GM23338 (cell line): ENCODE measurements at regions not wholly inside any gene's neighbourhood (a gene's known extent, or its start where the extent isn't known, plus 50 kb on each side); places are given as distances from the start of the nearest gene placed in this dataset.
"Not testable (repeated sequence)": the region's sequence is repeated elsewhere in the genome, so short reads cannot be mapped to it uniquely, and the experiment has no call there.

Source experiments
- CTCF ChIP-seq, 2 experiments: fragments of 200-600 bp in 1 of 2; sonication (generic) in 1 of 2; conservative IDR thresholded peaks; 2 replicates each; pipeline versions ENCODE4 v1.5.1 to v1.6.1; 2016 to 2017; ENCODE audit warnings: antibody characterized with exemption in 2 of 2, low read depth in 2 of 2, mild to moderate bottlenecking in 2 of 2, moderate library complexity in 1 of 2
- EZH2 ChIP-seq: fragments of 200-600 bp; sonication (generic); IDR thresholded peaks from one replicate; pipeline ENCODE4 v1.8.0; 2017; ENCODE audit warnings: antibody characterized with exemption, mild to moderate bottlenecking, low read depth; ENCODE audit not compliant: unreplicated experiment
- EZH2phosphoT487 ChIP-seq: fragments of 200-600 bp; sonication (generic); IDR thresholded peaks from one replicate; pipeline ENCODE4 v1.8.1; 2018; ENCODE audit warnings: antibody characterized with exemption; ENCODE audit not compliant: unreplicated experiment
- JUNB ChIP-seq: IDR thresholded peaks from one replicate; pipeline ENCODE4 v1.6.1; 2016; ENCODE audit warnings: antibody characterized with exemption; ENCODE audit not compliant: unreplicated experiment
- NANOG ChIP-seq: IDR thresholded peaks from 2 replicates; pipeline ENCODE4 v1.6.1; 2016; ENCODE audit warnings: antibody characterized with exemption, borderline replicate concordance
- POLR2AphosphoS5 ChIP-seq: IDR thresholded peaks from 2 replicates; pipeline ENCODE4 v1.6.1; 2016; ENCODE audit warnings: antibody characterized with exemption, low read depth
- ZNF114 ChIP-seq: fragments of 250-450 bp; sonication (Bioruptor Pico); IDR thresholded peaks from 2 replicates; pipeline ENCODE4 v1.5.0; 2020; ENCODE audit warnings: mild to moderate bottlenecking, moderate library complexity

- TF ChIP-seq POLR2AphosphoS5; CTCF (conservative IDR thresholded peaks at IDR 0.05; ENCODE audit: low read depth in 2 of 2); EZH2; JUNB; ZNF114 (CRISPR knock-in tag); NANOG; EZH2phosphoT487: not testable (repeated sequence)
Measured at GRCh38 chr2:195228547-195228946, 428.5 kb upstream of the SLC39A10 start.
